Esophagus muscularis mucosa (tissue), 4 donors: ENCODE measurements at regions not wholly inside any gene's neighbourhood (a gene's known extent, or its start where the extent isn't known, plus 50 kb on each side); places are given as distances from the start of the nearest gene placed in this dataset.
A peak's percentile ranks its signal among the peaks of the same experiment; 100 is the strongest.
"Not testable (repeated sequence)": the region's sequence is repeated elsewhere in the genome, so short reads cannot be mapped to it uniquely, and the experiment has no call there.

Experiments
- DNase-seq: peaks from one replicate; pipeline ENCODE4 v3.0.0-alpha.2; 2017; ENCODE audit errors: extremely low spot score
- H3K27ac ChIP-seq, 4 donors: fragments of 200-600 bp; sonication (generic); replicated peaks in 1 of 4; 1 replicate in 3 of 4; 2 replicates in 1 of 4; pipeline ENCODE4 v1.5.1; 2016 to 2019; ENCODE audit warnings: mild to moderate bottlenecking in 1 of 4
- H3K27me3 ChIP-seq, 4 donors: fragments of 200-600 bp; sonication (generic); one replicate each; pipeline versions ENCODE4 v1.5.1 to v1.6.0; 2016 to 2019
- H3K36me3 ChIP-seq, 4 donors: fragments of 200-600 bp; sonication (generic); one replicate each; pipeline ENCODE4 v1.5.1; 2016 to 2019
- H3K4me1 ChIP-seq, 4 donors: fragments of 200-600 bp; sonication (generic); one replicate each; pipeline ENCODE4 v1.5.1; 2016 to 2019
- H3K4me3 ChIP-seq, 4 donors: fragments of 200-600 bp; sonication (generic); 1 replicate in 2 of 4; 2 replicates in 2 of 4; pipeline ENCODE4 v1.5.1; 2016 to 2019; ENCODE audit warnings: mild to moderate bottlenecking in 4 of 4, moderate library complexity in 1 of 4
- H3K9me3 ChIP-seq, 4 donors: fragments of 200-600 bp; sonication (generic); 1 replicate in 3 of 4; 2 replicates in 1 of 4; pipeline ENCODE4 v1.5.1; 2016 to 2019
- WGBS: methylation state at CpG from one replicate; pipeline ENCODE4 v1.1.5; 2018; 5-methylcytosine and 5-hydroxymethylcytosine counted together
- intact Hi-C: fragments of 100-400 bp; cut with DNase I; formaldehyde crosslinking; loops from one replicate; pipeline ENCODE4 v1.15.1; 2023
- TF ChIP-seq, protein P1 (sequence below), 3 experiments: fragments of 200-600 bp in 2 of 3; fragments of 450-650 bp in 1 of 3; sonication (generic) in 2 of 3; IDR thresholded peaks; one replicate each; pipeline ENCODE4 v1.5.1; 2017 to 2019; ENCODE audit warnings: antibody characterized with exemption in 3 of 3, mild to moderate bottlenecking in 2 of 3, moderate library complexity in 1 of 3

DNA sequence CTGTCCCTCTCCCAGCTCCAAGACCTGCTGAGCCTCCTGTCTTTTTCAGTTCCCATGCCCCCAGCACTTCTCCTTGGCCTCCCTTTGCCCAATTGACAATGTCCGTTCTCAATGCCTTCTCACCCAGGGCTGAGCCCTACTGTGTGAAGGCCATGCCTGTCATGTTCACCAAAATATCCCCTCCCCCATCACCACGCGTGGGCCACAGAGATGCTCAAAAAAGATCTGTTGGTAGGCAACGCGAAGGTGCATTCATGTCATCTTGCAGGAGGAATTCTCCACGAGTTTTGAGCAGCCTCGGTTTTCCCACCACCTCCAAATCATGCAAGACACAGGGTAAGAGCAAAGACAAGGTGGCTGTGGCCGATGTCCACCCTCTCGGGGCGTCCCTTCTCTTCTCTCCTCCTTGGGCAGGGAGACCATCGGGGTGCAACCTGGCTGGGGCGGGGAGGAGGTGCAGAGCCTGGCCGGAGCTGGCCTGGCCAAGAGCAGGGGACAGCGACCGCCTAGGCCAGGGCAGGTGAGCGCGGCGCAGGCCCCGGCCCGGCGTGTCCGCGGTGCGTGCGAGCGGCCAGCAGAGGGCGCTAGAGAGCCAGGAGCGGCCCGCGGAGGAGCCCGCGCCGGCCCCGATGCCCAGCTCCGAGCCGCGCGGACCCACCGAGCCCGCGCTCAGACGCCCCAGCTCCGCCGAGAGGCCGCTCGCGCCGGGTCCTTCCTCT lies 56.3 kb upstream of the KRTAP5-11 start:
- TF ChIP-seq, protein P1, sequence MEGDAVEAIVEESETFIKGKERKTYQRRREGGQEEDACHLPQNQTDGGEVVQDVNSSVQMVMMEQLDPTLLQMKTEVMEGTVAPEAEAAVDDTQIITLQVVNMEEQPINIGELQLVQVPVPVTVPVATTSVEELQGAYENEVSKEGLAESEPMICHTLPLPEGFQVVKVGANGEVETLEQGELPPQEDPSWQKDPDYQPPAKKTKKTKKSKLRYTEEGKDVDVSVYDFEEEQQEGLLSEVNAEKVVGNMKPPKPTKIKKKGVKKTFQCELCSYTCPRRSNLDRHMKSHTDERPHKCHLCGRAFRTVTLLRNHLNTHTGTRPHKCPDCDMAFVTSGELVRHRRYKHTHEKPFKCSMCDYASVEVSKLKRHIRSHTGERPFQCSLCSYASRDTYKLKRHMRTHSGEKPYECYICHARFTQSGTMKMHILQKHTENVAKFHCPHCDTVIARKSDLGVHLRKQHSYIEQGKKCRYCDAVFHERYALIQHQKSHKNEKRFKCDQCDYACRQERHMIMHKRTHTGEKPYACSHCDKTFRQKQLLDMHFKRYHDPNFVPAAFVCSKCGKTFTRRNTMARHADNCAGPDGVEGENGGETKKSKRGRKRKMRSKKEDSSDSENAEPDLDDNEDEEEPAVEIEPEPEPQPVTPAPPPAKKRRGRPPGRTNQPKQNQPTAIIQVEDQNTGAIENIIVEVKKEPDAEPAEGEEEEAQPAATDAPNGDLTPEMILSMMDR (IDR thresholded peaks at IDR 0.05): peak; percentile 65 to 81 (median 70)
- H3K36me3 ChIP-seq, H3K9me3 ChIP-seq, H3K27ac ChIP-seq, DNase-seq, intact Hi-C loops: not testable (repeated sequence)
- H3K4me1 ChIP-seq: peaks cover 0 to 12% (median 6%) of the 10 kb centered on the region in 4 donors
- peak overlapping the region; percentile 40 to 53 (median 42) for H3K4me3 ChIP-seq
- peaks cover 0 to 36% (median 2%) of the 10 kb centered on the region in 4 donors for H3K27me3 ChIP-seq
- 18% methylated on average over 19 of the region's 48 CpGs for WGBS

DNA sequence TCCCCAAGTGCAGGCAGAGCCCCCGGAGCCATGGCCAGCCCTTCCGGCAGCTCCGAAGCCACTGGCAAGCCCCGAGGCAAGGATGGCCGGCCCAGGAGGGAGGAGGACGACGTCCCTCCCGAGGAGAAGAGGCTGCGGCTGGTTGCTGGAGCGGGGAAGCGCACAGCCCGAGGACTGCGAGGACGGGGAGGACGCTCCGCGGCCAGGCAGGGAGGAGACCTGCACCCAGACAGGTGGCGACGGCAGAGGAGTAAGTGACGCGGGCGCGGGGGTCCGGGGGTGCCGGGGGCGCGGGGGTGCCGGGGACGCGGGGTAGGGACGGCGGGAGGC lies 56.8 kb upstream of the KRTAP5-11 start:
- H3K27ac ChIP-seq, H3K36me3 ChIP-seq, H3K9me3 ChIP-seq, intact Hi-C loops, DNase-seq: not testable (repeated sequence)
- Histone ChIP-seq H3K4me3 (peak overlapping the region; percentile 40 to 53 (median 42)), H3K27me3 (peaks cover 0 to 36% (median 2%) of the 10 kb centered on the region in 4 donors), H3K4me1 (peaks cover 0 to 12% (median 6%) of the 10 kb centered on the region in 4 donors)
- WGBS: 6% methylated on average over 6 of the region's 32 CpGs

DNA sequence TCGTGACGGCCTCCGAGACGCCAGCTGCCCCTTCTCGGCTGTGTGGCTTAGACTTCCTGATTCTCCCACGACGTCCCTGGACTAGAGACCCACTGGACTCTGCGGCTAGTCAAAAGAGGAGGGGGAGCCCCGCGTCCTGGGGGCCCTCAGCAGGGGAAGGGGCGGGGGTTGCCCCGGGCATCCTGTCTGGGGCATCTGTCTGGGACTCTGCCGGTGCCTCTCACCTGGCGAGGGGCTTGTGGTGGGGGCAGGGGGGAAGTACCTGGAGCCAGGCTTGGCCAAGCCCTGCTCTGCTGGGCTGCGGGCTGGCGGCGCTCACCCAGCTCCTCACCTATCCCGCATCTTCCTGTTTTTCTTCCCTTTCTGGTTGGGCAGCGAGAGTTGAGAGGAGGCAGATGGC lies 57.2 kb upstream of the KRTAP5-11 start:
- Histone ChIP-seq H3K27me3 (peaks cover 0 to 38% (median 2%) of the 10 kb centered on the region in 4 donors), H3K4me3 (peak overlapping the region in 2 of 4 donors; percentile 40 to 42), H3K4me1 (peaks cover 0 to 12% (median 6%) of the 10 kb centered on the region in 4 donors)
- H3K9me3 ChIP-seq, intact Hi-C loops, DNase-seq, H3K27ac ChIP-seq, H3K36me3 ChIP-seq: not testable (repeated sequence)
- WGBS: 40% methylated on average over 2 of the region's 19 CpGs

DNA sequence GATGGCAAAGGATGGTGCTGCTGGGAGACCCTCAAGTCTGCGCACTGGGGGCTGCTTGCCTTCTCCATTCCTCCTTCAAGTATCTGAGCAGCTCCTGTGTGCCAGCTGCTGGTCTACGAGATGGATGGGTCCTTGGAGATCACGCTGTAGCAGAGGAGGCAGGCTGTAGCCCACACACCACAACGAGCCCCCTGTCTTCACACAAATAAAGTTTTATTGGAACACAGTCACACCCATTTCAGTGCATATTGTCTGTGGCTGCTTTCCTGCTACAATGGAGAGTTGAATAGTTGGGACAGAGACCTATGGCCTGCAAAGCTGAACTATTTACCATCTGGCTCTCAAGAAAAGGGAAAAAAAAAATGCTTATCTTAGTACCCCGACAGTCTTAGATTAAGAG lies 64.4 kb upstream of the KRTAP5-11 start:
- DNase-seq, H3K36me3 ChIP-seq, H3K4me3 ChIP-seq, H3K27ac ChIP-seq, H3K9me3 ChIP-seq, H3K4me1 ChIP-seq, intact Hi-C loops: not testable (repeated sequence)
- peaks cover 0 to 11% (median 0%) of the 10 kb centered on the region in 4 donors for H3K27me3 ChIP-seq
- 78% methylated on average over 5 of the region's 5 CpGs for whole genome bisulfite sequencing

DNA sequence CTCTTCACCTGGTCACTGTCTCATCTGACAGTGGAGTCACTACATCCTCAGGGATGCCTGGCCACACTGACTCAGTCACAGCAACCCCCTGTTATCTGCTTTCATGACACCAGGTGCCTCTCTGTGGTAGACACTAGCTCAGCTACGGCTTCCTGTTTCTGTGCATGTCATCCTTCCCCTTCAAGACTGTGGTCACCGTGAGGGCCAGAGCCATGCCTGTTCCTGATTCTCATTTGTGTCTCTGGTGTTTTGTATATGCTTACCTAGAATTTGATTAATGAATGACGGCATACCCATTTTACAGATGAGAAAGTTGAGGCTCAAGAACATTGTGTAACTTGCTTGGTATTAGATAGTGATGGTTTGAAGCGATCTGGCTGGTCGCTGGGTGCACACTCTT lies 70.3 kb upstream of the KRTAP5-11 start:
- H3K27ac ChIP-seq, H3K4me1 ChIP-seq, H3K4me3 ChIP-seq, H3K36me3 ChIP-seq, DNase-seq, intact Hi-C loops, H3K9me3 ChIP-seq, H3K27me3 ChIP-seq: not testable (repeated sequence)
- 88% methylated on average over 3 of the region's 5 CpGs for WGBS

DNA sequence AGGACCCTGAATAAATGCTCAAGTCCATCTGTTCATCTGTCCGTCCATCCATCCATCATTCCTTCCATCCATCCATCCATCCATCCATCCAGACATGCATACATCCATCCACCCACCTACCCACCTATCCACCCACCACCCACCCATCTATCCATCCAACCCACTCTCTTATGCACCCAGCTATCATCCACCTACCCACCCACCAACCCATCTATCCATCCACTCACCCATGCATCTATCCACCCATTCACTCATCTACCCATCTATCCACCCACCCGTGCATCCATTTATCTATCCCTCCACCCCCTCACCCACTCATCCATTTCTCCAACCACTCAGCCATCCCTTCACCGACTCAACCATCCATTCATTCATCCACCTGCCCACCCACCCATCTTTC lies 71.7 kb upstream of the KRTAP5-11 start:
- H3K36me3 ChIP-seq, H3K4me1 ChIP-seq, intact Hi-C loops, H3K27ac ChIP-seq, H3K27me3 ChIP-seq, H3K4me3 ChIP-seq, DNase-seq, H3K9me3 ChIP-seq: not testable (repeated sequence)
- WGBS: 81% methylated on average over 3 of the region's 3 CpGs

DNA sequence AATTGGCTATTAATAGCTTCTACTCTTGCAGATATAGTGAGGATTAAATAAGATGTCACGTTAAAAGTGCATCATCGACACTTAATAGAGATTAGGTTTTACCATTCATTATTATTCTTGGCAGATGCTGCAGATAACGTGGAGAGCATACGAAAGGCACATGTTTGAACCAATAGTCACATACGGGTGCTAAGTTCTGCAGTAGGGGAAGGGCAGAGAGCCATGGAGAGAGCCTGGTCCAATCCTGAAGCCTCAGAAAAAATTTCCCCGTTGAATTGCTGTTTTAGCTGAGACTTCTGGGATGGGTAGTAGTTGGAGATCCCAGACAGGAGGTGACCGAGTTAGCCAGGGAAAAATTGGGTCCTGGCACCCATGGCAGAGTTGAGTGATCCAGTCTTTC lies 72.4 kb upstream of the KRTAP5-11 start:
- H3K36me3 ChIP-seq, H3K9me3 ChIP-seq, H3K4me3 ChIP-seq, H3K4me1 ChIP-seq, H3K27me3 ChIP-seq, DNase-seq, H3K27ac ChIP-seq, intact Hi-C loops: not testable (repeated sequence)
- WGBS: 46% methylated on average over 6 of the region's 7 CpGs

DNA sequence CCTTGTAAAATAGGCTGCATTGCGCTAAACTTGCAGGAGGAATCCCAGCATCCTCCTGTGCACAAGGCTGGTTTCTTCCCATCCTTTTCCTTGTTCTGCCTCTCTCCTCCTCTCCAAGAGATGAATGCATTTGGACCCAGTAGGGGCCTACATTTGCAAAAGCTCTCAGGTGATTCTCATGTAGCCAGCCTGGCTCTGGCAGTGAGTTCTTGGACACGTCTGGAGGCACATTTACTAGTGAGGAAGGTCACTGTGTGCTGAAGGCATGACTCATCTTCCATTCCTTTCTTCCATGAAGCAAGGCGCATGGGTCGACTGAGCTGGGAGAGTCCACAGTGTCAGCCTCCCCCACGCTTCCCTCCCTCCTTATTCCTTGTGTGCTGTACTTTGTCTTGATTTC lies 73.8 kb upstream of the KRTAP5-11 start:
- H3K9me3 ChIP-seq, intact Hi-C loops, H3K27me3 ChIP-seq, DNase-seq, H3K4me1 ChIP-seq, H3K36me3 ChIP-seq, H3K27ac ChIP-seq, H3K4me3 ChIP-seq: not testable (repeated sequence)
- WGBS: 72% methylated on average over 5 of the region's 5 CpGs

DNA sequence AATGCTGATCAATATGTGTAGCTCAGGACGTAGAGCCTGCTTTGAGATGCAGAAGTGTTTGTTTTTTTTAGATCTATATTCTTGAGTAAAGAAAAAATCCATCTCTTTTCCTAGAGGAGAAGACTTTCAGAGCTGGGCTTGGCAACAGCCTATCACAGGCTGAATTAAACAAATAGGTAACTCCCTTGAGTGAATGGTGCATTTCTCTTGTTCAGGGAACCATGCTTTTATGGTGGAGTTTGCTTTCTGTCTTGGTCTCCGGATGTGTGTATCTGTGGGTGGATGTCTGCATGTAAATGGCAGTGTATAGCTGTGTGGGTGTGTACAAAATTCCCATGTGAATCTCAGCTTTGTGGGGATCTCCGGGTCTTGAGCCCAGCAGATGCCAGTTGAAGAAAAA lies 82.3 kb upstream of the KRTAP5-11 start:
- H3K4me3 ChIP-seq, H3K4me1 ChIP-seq, H3K9me3 ChIP-seq, H3K36me3 ChIP-seq, DNase-seq, H3K27ac ChIP-seq, H3K27me3 ChIP-seq, intact Hi-C loops: not testable (repeated sequence)
- WGBS: 38% methylated on average over 3 of the region's 3 CpGs

DNA sequence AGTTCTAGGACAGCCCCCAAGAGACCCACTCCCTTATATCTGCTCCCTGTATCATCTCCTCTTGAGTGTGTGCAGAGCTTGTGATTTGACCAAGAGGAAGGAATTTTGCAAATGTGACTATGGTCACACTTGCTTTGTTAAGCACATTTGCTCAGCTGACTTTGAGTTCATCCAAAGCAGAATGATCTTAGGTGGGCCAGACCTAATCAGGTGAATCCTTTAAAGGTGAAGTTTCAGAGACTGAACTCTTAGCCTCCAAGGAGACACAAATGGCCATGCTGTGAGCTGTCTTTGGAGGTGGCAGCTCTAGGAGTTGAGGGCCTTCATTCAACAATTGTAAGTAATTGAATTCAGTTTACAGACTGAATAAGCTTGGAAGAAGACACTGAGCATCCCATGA lies 115.4 kb upstream of the KRTAP5-11 start:
- DNase-seq, intact Hi-C loops, H3K4me1 ChIP-seq, H3K27ac ChIP-seq, H3K9me3 ChIP-seq, H3K4me3 ChIP-seq, H3K36me3 ChIP-seq, H3K27me3 ChIP-seq: not testable (repeated sequence)

DNA sequence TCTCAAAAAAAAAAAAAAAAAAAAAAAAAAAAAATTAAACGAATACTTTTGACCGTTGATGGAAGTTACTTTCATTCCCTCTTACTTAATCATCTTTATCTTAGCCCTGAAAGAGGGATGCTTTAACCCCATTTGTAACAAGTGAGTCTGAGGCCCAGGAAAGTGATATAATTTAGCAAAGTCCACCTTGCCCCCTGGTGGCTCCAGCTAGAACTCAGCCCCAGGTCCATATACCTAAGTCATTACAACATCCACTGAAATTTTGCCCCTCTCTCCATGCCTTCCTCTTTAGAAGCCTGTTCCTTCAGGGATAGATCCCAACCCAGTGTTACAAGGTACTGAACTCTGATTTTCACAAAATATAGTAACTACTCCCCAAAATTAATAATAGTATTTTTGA lies 116.3 kb upstream of the KRTAP5-11 start:
- 59% methylated on average over 2 of the region's 2 CpGs for WGBS
- intact Hi-C loops, H3K27ac ChIP-seq, H3K27me3 ChIP-seq, H3K4me1 ChIP-seq, H3K4me3 ChIP-seq, H3K36me3 ChIP-seq, H3K9me3 ChIP-seq, DNase-seq: not testable (repeated sequence)

DNA sequence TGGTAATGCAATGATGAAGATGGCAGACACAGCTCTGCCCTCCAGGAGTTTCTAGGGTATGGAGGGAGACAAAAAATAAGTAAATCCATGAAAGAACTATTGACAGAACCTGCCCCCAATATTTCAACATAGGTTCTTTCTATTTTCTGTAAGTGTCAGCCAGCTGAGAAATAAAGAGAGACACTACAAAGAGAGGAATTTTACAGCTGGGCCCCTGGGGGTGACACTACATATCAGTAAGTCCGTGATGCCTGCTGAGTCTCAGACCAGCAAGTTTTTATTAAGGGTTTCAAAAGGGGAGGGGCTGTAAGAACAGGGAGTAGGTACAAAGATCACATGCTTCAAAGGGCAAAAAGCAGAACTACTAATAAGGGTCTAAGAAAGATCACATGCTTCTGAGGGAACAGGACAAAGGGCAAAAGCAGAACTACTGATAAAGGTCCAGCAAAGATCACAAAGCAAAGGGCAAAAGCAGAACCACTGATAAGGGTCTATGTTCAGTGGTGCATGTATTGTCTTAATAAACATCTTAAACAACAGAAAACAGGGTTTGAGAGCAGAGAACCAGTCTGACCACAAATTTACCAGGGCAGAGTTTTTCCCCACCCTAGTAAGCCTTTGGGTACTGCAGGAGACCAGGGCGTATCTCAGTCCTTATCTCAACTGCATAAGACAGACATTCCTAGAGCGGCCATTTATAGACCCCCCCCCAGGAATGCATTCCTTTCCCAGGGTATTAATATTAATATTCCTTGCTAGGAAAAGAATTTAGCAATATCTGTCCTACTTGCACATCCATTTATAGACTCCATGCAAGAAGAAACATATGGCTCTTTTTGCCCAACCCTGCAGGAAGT lies 119.0 kb upstream of the KRTAP5-11 start:
- H3K4me3 ChIP-seq, H3K27ac ChIP-seq, DNase-seq, H3K36me3 ChIP-seq, H3K4me1 ChIP-seq, H3K27me3 ChIP-seq, H3K9me3 ChIP-seq, intact Hi-C loops: not testable (repeated sequence)
- 73% methylated on average over 3 of the region's 3 CpGs for WGBS
